ENCODE measurements at regions not wholly inside any gene's neighbourhood (a gene's known extent, or its start where the extent isn't known, plus 50 kb on each side); places are given as distances from the start of the nearest gene placed in this dataset.
A peak's percentile ranks its signal among the peaks of the same experiment; 100 is the strongest.
"Not testable (repeated sequence)": the region's sequence is repeated elsewhere in the genome, so short reads cannot be mapped to it uniquely, and the experiment has no call there.

GRCh38 chr2:181790716-181791649, 100.5 kb upstream of the ITPRID2 start:
- peak; percentile 60 for DNase-seq (ENCODE audit: low read depth)

- no peak for DNase-seq (ENCODE audit: low read depth)
Measured at GRCh38 chr2:181792906-181793305, 98.6 kb upstream of the ITPRID2 start.

DNA sequence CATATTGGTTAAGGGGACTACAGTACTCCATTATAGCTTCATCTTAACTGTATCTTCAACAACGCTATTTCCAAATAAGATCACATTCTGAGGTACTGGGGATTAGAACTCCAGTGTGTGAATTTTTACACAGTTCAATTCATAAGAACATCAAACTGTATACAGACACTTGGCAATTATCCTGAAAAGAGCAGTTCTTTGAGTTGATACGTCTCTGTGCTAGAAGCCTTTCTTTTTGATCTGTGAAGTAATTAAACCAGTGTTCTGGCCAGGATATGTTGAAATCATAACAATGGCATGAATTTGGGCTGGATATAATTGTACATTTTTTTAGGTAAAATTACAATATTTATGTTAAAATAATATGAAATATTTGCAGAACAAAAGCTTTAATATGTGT, 93.5 kb upstream of the ITPRID2 start:
- no peak for DNase-seq (ENCODE audit: low read depth)

GRCh38 chr2:181802300-181802699, 89.2 kb upstream of the ITPRID2 start:
- DNase-seq (ENCODE audit: low read depth) = not testable (repeated sequence)

GRCh38 chr2:181803903-181804799, 87.4 kb upstream of the ITPRID2 start:
- DNase-seq (ENCODE audit: low read depth) = not testable (repeated sequence)

DNA sequence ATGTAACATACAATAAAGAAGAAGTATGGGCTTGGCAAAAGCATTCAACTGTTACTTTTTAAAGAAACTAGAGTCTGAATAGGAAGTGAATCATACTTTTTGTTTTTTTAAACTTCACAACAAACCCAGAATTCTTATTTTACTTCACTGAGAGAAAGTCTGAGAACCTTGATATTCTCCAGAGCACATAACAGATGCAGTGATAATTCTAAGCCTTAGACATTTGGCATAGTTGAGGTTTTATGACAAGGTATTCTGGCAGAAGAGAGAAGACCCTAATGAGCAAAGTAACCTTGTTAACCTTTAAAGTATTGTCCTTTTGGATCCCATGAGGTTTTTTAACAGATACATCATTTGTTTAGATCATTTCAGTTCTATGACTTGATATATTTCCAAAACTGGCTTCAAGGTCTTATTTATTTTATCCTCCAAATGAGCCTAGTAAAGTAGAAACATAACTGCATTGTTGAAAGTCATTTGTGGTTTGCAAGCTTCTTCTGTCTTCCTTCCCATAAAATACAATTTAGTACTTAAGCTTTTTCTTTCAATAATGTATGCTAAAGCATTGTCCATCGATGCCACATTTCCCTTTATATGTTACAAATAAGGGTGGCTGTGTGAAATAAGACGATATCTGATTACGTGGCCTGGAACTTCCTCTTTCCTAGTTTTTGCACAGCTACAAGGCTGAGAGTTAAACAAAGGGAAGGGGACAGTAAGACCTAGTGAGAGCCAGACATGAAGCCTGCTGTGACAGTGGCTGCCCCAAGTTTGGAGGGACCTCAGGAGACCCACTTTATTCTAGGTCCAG, 86.1 kb upstream of the ITPRID2 start:
- no peak for DNase-seq (ENCODE audit: low read depth)

DNA sequence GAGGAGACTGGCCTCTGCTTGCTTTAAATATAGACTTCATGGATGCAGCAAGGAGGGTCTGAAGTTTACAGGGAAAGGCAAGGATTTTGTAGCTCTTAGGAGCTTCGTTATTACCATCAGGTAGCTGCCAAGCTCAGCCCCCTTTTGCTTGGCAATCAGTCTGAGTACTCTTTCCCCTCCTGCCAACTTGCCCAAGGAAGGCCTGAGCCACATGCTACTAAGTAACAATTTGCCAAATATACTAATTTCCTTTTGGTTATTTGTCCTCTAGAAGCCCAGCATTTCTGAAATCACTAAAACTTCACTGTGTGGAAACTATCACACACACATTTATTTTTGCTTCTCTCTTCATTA, 85.5 kb upstream of the ITPRID2 start:
- no peak for DNase-seq (ENCODE audit: low read depth)

DNA sequence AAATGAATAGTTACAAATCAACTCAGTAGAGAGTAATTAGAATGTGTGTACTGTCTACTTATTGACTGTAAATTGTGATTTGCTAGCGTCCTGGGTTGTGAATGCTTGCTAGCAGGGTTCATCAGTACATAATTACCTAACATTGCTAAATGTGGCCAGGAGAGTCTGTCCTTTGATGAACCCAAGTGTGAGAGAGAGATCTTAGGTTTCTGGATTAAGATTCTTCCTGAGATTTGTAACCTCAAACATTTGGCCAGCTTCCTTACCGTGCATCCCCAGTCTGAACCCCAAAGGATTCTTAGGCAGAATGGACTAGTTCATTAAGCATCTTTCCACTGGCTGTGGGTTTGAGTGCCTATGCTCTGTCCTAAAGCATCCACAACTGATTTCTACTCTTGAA, 84.0 kb upstream of the ITPRID2 start:
- no peak for DNase-seq (ENCODE audit: low read depth)

- peak; percentile 41 for DNase-seq (ENCODE audit: low read depth)
Measured at GRCh38 chr2:181810823-181811695, 80.5 kb upstream of the ITPRID2 start.

- DNase-seq (ENCODE audit: low read depth) = no peak
Measured at GRCh38 chr2:181812106-181812743, 79.3 kb upstream of the ITPRID2 start.

DNA sequence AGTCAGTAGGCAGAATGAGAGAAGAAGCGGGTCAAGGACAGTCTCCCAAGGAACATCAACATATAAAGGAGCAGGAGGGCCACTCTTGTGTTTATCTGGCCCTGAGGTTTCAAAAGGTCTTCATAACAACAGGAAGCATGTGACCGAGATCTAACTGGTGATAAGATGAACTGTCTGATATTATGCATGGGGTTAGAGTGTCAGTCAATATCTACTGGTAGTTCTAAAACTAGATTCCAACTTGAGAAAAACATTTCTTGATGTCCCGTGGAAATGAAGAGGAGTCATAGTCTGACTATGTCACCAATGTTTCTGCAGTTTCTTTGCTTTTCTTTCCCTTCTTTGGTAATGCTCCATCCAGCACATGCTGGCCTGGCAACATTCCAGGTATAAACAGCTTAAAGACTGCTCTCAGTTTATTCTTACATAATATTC, 77.5 kb upstream of the ITPRID2 start:
- DNase-seq (ENCODE audit: low read depth) = peak; percentile 31

- no peak for DNase-seq (ENCODE audit: low read depth)
Measured at GRCh38 chr2:181817509-181817908, 74.0 kb upstream of the ITPRID2 start.

GRCh38 chr2:181818058-181818680, 73.4 kb upstream of the ITPRID2 start:
- no peak for DNase-seq (ENCODE audit: low read depth)

GRCh38 chr2:181818840-181819239, 72.7 kb upstream of the ITPRID2 start:
- DNase-seq (ENCODE audit: low read depth) = no peak

DNA sequence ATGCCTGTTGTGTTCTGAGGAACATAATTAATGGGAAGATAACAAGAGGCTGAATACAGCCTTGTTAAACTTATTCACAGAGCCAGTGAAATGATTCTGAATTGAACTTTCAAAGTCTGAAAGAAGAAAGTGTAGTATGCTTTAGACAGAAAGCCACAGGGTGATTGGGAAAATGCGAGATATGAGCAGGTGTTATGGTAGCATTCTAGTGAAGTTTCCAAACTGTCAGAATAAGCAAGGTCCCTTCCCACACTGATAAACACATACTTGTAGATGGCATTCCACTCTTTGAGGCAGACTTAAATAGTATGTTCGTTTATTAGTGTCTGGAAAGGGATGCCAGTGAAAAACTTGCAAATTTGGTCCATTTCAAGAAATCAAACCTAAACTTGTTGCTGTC, 70.5 kb upstream of the ITPRID2 start:
- DNase-seq (ENCODE audit: low read depth) = no peak

DNA sequence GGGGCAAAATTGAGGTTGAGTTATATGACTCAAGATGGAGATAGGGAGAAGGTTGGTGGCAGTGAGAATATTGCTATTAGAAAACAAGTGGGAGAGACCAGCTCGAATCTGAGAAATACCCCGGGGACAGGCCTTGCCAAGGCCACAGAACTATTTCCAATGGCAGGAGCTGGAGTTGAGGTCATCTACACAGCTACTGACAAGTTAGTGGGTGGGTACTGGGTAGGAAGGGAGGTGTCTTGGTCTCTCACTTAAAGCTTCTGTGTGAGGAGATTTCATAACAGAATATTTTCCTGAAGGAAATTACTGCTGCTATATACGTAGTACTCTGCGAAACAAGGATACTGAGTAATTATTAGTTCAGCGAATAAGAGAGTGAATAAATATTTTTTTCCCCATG, 69.4 kb upstream of the ITPRID2 start:
- DNase-seq (ENCODE audit: low read depth) = no peak

DNA sequence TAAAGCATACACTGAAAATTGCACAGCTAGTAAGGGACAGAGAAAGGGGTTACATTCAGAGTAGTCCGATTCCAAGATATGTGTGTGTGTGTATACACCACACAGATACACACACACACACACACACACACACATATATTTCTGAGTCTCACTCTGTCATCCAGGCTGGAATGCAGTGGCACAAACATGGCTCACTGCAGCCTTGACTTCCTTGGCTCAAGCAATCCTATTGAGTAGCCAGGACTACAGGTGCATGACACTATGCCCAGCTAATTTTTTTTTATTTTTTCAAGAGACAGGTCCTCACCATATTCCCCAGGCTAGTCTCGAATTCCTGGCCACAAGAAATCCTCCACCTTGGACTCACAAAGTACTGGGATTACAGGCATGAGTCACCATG, 68.1 kb upstream of the ITPRID2 start:
- no peak for DNase-seq (ENCODE audit: low read depth)

GRCh38 chr2:181828122-181828705, 63.3 kb upstream of the ITPRID2 start:
- no peak for DNase-seq (ENCODE audit: low read depth)

DNA sequence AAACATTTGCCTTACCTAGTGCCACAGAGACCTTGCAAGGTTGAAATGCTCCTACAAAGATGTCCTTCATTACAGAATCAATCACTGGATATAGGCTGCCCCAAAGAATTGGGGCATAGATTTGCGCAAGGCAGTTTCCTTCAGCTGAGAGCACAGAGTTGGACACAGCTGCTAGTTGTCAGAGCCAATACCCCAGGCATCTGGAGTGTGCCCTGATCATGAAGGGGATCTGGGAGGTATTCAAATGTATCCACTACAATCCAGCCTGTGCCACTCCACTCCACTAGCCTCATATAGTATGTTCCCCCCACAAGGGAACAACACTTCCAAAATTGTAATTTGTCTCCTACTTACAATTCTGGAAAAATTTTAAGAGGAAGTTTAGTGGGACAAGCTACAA, 62.3 kb upstream of the ITPRID2 start:
- DNase-seq (ENCODE audit: low read depth) = no peak

DNA sequence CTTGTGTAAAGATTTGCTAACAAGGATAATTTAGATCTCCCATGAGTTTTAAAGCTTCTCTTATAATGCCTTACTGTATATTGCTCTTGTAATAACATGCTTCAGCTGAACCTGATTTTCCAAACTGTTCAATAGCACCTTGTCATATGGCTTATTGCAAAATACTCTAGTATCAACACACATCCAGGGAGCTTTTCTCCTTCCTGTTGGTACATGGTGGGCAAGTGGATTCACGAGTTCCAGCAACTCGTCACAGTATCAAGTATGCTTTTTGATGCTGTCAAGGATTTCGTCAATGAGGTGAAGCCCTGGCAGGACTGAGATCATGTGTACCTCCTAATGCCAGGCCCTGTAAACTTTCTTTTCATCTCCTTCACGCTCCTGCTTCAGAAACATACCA, 59.5 kb upstream of the ITPRID2 start:
- no peak for DNase-seq (ENCODE audit: low read depth)
